ENCODE measurements at regions not wholly inside any gene's neighbourhood (a gene's known extent, or its start where the extent isn't known, plus 50 kb on each side); places are given as distances from the start of the nearest gene placed in this dataset.

DNA sequence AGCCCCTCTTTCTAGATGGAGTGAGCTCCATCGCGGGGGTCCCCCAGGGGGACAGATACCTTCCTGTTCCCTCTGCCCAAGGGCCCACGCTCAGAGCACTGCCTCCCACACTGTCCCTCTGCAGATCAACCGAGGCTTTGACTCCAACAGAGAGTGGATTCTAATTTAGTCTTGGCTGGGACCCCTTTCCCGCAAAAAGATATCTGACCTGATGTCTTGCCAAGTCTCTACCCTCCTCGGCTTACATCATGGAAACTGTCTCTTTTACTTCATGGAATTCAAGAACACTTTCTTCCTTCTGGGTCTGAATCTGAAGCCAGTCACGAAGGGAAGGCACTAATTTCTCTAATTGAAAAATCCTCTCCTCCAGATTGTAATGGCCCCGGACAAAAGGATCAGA lies 278.0 kb downstream of the BMP7 start:
- no peak for DNase-seq (ENCODE audit: extremely low read depth in 1 of 2, low read depth in 1 of 2)

DNA sequence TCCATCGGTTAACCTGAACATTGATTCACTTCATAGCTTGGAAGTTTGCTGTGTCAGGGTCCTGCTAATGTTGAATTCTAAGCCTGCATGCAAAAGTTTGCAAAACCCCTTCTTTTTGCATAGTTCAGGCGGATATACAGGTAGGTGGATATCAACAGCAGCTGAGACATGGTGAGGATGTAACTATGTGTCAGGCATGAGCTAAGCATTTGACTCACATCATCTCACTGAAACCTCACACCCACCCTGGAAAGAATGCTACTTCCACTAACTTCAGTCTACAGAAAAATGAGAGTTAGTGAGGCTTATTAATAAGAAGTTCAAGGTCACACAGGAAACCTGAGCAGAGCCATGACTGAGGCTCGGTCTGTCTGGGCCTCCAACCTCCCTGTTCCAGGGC lies 276.9 kb downstream of the BMP7 start:
- no peak for DNase-seq (ENCODE audit: extremely low read depth in 1 of 2, low read depth in 1 of 2)

DNA sequence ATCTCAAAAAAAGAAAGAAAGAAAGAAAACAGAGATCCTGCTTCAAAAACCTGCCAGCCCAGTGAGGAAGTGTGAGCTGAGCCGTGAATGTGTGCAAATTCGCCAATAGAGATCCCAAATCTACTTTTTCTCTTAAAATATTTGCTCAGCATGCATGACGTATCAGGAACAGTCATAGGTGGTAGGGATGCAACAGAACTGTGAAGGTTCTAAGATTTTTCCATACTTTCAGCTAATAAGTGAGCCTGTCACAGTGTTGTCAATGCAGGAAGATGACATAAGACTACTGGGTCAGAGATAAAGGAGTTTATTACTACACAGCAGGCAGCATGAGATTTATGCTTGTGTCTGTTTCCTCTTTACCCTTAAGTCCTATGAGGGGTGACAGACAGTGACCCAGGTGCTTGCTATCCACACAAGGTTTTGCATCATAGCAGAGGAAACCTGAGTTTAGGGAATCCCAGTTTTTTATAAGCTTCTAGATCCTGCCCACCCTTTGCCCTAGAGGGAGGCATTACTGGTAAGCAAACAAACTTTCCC lies 273.4 kb downstream of the BMP7 start:
- no peak for DNase-seq (ENCODE audit: extremely low read depth in 1 of 2, low read depth in 1 of 2)

DNA sequence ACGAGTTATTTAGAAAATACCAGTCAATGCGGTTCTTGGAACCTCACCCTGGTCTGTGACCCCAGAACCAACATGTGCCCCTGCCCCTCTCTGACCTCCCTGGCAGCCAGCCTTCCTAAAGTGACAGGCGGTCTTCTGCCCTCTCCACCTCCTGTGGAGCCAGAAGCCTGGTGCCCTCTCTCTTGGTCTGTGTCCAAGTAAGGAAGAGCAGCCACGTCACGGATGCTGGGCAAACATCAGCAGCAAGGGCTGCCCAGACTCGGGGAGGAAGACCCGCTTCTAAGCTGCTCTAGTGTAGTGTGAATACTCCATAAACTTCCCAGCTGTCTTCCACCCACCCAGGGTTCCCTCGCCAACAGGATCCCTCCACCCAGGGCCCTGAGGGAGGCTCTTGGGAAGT lies 272.4 kb downstream of the BMP7 start:
- no peak for DNase-seq (ENCODE audit: extremely low read depth in 1 of 2, low read depth in 1 of 2)

DNA sequence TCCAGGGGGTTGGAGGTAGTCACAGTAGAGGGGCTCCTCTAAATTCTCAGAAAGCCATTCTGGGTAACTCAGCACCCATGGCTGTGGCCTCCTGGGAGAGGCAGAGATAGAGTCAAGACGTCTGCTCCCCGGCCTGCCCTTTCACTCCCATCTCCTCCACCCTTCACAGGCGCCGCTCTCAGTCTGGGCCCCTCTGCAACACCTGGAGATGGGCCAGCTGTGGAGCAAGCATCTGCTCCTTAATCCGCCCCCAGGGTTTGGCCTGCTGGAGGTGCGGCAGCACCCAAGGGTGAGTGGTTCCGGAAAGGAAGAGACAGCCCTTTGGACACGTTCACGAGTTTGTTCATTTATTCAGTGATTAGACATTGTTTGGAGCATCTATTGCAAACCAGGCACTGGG lies 271.3 kb downstream of the BMP7 start:
- no peak for DNase-seq (ENCODE audit: extremely low read depth in 1 of 2, low read depth in 1 of 2)

DNA sequence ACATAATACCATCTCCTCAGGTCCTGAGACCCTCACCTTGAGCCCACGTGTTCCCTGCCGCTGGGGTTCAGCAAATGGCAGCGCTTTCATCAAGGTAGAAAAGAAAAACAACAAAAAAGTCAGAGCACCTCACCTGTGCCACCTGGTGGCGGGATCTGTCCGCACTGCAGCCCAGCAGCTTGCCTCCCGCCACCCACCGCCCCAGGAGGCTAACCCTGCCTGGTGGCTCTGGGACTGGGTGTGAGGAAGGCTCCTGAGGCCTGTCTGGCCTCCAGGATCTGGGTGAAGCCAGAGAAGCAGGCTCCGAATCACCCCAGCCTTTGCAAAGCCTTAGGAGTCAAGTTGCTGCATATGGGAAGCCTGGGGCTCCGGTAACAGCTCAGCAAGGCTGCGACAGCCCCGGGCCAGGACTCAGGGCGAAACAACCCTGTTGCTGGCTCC lies 270.8 kb downstream of the BMP7 start:
- DNase-seq (ENCODE audit: extremely low read depth in 1 of 2, low read depth in 1 of 2): no peak

DNA sequence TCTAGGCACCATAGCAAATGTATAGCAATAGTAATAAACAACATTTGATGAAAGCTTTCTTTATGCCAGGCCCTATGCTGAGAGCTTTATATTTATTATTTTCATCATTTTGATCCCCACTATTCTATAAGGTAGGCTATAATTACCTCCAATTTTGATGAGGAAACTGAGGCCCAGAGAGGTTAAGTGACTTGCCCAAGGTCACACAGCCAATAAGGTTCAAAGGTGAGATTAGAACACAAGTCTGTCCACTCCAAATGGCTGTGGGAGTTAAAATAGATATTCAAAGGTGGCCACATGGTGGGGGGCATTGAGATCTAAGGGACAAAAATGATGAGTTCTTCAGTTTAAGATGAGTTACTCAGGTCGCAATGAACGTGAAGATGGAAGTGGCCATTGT lies 269.9 kb downstream of the BMP7 start:
- no peak for DNase-seq (ENCODE audit: extremely low read depth in 1 of 2, low read depth in 1 of 2)

DNA sequence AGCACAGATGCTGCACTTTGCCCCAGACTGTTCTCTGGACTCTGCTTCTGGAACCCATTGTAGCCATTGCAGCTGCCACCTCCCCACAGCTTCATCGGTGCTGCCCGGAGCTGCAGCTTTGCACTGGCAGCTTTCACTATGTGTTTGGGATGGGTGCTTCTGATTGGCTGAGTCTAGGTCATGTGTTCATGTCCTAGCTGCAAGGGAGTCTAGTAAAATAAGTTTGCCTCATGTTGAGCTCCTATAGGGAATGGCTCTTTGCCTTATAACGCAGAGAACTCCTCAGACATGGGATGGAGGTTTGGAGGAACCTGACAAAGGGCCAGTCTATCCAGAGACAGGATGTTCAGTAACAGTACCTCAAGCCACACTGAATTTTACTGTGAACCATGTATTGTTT lies 268.0 kb downstream of the BMP7 start:
- DNase-seq (ENCODE audit: extremely low read depth in 1 of 2, low read depth in 1 of 2): no peak

DNA sequence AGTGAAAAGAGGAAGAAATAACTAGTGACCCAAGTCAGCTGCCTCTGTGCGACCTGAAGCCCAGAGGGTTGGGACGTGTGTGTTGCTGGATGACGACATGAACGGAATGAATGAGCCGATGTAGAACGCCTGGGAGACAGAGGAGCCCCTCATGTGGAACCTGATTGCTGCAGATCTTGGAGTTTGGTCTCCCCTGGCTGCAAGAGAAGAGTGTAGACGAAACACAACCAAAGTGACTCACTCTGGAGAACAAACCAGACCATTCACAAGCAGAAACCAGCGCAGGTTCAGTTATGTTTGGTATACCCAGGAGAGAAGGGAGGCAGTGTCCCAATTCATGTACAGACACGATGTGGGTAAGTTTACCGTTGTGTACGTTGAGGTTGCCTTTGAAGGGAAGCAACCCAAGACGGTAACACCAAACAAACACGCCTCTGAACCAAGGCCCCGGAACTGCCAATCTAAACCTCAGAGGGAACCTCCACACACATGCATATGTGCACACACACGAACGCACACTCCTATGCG lies 265.9 kb downstream of the BMP7 start:
- no peak for DNase-seq (ENCODE audit: extremely low read depth in 1 of 2, low read depth in 1 of 2)

DNA sequence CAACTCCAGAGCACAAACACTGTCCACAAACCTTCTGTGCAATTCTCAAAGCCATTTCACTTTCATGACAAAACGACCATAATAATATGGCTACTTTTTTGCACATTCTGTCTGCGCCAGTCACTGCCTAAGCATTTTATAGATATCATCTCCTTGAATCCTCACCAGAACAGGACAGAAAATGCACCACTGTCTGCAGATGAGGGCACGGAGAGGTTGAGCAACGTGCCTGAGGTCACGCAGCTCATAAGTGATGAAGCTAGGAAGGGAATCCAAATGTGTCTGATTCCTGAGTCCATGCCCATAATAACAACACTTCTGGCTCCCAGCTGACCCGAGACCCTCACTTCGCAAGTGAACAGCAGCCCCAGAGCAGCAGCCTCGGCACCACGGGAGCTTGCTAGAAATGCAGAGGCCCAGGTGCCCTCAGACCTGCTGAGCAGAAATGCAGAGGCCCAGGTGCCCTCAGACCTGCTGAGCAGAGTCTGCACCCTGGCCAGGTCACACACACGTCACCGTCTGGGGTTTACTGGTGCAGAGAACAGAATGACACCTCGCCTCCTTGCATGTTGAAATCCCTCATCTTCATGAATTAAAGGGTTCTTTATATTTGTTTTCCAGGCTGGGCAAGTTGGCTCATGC lies 265.2 kb downstream of the BMP7 start:
- DNase-seq (ENCODE audit: extremely low read depth in 1 of 2, low read depth in 1 of 2): no peak

DNA sequence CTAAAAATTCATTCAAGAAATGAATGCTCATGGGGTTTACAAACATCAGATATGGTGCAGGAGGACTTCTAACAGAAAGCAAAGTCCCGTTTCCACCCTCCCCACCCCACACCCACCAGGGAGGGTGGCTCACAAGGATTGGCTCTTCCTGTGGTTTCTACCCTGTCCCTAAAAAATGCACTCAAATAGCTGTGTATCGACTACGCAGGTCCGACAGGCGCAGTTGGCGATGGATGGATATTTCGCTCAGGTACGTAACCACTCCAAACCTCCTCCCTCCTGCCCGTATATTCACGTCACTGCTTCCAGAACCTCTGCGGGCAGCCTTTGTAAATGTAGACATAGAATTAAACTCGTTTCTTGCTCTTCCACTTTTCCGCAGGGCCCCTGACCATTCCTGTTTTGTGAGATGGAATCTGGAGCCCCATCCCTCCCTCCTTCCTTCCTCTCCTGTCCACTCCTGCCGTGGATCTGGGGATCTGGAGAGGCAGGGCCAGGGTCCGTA lies 264.3 kb downstream of the BMP7 start:
- DNase-seq (ENCODE audit: extremely low read depth in 1 of 2, low read depth in 1 of 2): no peak

DNA sequence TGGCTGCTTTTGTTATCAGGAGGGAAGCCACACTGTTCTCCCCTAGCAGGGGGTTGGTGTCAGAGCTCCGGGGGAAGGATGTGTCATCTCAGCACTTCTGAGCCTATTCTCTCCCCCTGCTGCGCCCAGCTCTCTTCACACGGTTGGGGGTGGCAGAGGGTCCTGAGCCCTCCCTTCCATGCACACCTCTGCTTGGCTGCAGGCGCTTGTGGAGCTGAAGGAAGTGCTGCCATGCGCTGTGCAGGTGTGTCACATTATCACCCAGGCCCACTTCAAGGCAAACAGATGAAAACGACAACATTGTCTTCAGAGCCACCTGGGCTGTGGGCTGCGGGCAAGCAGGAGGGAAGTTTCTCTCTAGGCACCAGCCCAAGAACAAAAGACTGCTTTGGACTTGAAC lies 263.4 kb downstream of the BMP7 start:
- no peak for DNase-seq (ENCODE audit: extremely low read depth in 1 of 2, low read depth in 1 of 2)

DNA sequence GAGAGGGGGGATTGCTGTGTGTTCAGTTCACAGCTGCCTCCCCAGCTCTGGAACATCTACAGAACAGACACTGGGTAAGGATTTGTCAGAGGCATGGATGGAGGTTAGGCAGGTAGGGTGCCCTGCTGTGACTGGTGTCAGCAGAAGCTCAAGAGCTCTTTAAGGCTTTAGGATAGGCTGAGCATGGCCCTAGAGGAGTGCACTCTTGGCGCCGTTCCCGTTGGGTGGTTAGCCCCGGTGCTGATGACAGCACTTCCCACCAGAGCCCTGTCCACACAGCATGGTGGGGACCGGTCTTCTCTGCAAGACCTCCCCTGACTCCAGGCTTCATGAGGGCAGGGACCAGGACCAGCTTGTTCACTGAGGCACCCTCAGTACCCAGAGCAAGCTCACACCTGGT lies 262.0 kb downstream of the BMP7 start:
- DNase-seq (ENCODE audit: extremely low read depth in 1 of 2, low read depth in 1 of 2): no peak

DNA sequence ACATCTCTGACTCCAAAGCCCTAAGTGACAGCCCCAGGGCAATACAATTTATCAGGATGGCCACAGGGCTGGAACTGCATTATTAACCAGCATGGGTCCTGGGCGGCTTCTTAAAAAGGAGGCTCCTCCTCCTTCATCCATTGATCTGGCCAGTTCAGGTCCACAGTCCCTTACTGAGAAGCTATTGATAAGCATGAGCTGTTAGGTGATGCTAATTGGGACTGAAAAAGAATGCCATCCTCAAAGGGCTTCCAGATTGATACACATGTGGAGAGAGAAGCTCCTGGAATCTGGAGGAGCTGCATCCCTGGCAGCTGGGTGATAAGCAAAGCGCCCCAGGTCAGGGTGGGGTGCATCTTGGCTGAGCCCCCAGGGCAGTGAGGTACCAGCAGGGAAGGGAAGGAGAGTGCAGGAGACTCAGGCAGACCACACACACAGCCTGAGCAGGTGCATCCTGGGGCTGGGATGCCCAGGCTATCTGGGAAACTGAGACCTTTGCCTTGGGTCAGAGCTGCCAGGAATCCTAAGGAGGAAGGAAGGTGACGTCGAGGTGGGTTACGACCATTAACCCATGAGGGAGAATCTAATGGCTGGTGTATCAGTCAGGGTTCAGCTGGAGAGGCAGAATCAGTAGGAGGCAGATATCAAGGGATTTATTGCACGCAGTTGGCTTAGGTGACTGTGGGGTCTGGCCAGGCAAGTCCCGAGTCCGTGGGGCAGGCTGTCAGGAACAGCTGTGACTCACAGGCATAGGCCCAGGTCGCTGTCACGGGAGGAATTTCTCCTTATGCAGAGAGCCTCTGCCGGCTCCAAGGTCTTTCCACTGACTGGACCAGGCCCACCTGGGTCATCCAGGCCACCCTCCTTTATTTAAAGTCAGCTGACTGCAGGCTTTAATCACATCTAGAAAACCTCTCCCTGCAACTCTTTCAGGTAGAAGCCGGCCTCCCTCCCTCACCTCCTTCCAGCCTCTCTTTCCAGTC lies 261.2 kb downstream of the BMP7 start:
- no peak for DNase-seq (ENCODE audit: extremely low read depth in 1 of 2, low read depth in 1 of 2)

DNA sequence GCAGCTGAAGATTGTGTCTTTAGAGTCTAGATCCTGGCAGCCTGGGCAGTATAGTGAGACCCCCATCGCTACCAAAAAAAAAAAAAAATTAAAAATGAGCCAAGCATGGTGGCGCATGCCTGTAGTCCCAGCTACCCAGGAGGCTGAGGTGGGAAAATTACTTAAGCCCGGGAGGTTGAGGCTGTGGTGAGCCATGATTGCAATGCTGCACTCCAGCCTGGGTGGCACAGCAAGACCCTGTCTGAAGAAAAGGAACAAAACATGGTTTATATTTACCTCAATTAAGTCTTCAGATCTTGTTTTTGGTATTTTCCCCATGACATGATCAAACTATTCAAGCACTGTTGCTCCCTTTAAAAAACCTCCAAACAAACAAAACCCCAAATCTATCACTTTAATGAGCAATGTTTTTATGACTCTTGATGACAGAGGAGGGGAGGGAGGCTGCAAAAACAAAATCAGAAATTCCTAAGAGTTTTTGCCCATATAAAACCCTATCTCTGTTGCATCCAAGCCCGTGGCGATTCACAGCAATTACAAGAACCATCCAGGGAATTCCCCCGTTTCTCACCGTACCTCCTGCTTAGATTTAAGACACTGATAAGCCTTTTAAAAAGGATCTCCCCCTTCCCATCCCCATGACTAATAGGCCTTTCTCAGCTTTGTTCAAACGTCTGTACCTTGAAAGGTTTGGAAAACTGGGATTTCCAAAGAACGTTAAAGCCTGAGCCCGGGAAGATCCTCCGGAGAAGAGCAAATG lies 259.9 kb downstream of the BMP7 start:
- DNase-seq (ENCODE audit: extremely low read depth in 1 of 2, low read depth in 1 of 2): no peak

DNA sequence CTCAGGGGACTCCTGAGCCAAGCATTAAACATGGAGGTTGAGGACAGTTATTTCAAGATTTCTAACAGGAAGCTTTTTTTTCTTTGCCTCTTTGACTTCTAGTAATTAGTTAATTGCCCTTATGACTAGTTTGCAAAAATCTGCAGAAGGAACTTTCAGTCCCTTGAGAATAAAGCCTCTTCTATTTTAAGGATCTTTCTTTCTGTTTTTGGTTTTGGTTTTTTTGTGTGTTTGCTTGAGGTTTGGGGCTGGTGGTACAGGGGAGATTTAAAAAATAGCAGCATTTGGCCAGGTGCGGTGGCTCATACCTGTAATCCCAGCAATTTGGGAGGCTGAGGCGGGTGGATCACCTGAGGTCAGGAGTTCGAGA lies 259.3 kb downstream of the BMP7 start:
- DNase-seq (ENCODE audit: extremely low read depth in 1 of 2, low read depth in 1 of 2): no peak

DNA sequence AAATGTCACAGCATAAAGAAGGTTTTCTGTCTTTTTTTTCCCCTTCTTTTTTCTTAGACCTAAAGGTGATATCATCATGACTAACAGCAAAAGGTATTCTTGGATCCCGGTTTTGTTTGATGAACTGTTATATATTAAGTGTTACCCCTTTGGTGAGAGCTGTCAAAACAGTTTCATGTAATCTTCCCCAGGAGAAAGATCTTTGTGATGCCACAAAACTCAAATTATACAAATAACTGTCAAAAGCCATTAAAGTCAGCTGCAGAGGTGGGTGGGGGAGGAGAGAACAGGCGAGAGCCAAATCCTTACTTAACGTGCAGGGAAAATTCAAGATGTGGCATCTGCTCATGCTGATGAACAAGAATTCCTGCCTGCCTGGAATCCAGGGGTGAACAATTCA lies 258.2 kb downstream of the BMP7 start:
- no peak for DNase-seq (ENCODE audit: extremely low read depth in 1 of 2, low read depth in 1 of 2)

DNA sequence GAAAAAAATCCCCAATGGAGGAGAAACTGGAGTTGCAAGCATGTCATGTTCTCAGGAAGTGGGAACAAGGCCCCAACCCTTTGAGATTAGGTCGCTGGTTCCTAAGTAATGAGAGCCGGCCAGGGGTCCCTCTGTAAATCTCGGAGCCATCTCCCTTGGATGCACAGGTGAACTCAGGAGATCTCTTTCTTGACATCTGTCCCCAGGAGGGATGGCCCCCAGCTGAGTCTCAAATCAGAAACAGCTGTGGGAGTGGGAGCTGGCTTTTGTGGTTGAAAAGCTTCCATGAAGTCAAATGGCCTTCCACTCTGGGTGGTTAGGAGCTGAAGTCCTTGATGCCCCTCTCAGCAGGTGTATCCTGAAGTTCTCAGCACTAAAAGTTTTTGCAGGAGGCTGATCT lies 257.1 kb downstream of the BMP7 start:
- no peak for DNase-seq (ENCODE audit: extremely low read depth in 1 of 2, low read depth in 1 of 2)

DNA sequence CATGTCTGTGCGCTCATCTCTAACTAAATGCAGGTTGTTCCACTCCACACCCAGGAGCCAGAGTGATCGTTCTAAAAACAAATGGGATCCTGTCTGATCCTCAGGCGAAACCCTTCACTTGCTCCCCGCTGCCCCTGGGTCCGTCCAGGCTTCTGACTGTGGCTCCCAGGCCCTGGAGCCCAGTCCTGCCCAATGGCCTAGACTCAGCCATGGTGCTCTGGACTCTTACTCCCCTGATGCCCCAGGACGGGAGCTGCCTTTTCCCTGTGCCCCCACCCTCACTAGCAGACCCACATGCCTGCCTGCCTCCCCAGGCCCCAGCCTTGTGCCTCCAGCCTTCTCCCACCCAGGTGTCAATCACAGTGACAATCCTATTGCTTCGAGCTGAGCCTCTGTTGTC lies 256.7 kb downstream of the BMP7 start:
- DNase-seq (ENCODE audit: extremely low read depth in 1 of 2, low read depth in 1 of 2): no peak

DNA sequence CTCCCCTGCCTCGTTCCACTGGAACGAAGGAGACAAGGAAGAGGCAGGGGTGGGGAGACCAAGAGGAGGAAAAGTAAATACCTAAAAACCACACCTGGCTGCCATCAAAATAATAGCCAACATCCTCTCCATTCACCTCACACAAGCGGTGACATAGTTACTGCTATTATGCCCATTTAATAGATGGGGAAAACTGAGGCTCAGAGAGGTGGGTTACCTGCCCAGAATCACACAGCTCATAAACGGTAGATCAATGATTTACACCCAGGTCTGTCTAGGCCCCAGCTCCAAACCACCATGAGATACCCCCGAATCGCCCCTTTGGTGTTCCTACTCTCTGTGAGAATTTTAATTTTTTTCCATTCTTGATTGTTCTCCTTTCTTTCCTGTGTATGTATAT lies 253.8 kb downstream of the BMP7 start:
- no peak for DNase-seq (ENCODE audit: extremely low read depth in 1 of 2, low read depth in 1 of 2)

DNA sequence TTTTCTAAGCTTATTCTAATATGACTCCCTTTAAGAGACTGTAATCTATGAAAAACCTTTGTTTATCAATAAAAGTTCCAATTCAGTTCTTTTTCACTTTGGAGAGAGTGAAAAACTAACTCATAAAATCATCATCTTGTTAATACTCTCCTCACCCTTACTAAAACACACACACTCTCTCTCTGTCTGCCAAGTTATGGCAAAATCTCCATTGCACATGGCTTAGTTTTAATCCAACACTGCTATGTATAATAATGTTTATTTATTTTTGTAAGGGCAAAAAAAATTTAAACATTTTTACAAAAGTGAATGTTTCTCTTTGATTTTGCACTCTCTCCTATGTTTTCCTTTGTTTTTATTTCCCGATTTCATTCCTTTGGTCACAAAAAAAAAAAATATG lies 253.2 kb downstream of the BMP7 start:
- no peak for DNase-seq (ENCODE audit: extremely low read depth in 1 of 2, low read depth in 1 of 2)

Measured in stimulated activated CD8-positive, alpha-beta memory T cell treated with anti-CD3 and anti-CD28 coated beads, Interleukin-7, amount 100 ng/mL, for 48 hours (primary cell).